ENCODE measurements at regions not wholly inside any gene's neighbourhood (a gene's known extent, or its start where the extent isn't known, plus 50 kb on each side); places are given as distances from the start of the nearest gene placed in this dataset.

GRCh38 chr12:87930033-87930432 is 99.2 kb downstream of the C12orf50 start:
- H4K20me1 ChIP-seq (ENCODE audit: insufficient read depth, low read length), result no peaks in the 10 kb centered on the region
- no peaks in the 10 kb centered on the region for H3K36me3 ChIP-seq (replicated peaks in 1 of 2; ENCODE audit: control insufficient read depth in 1 of 2, insufficient read depth in 2 of 2, low read length in 2 of 2)
- no peaks in the 10 kb centered on the region for H3K27me3 ChIP-seq (ENCODE audit: control insufficient read depth in 2 of 2, insufficient read depth in 2 of 2, low read length in 2 of 2)
- H3K36me3 Mint-ChIP-seq, result no peaks in the 10 kb centered on the region
- intact Hi-C loops (cut with micrococcal nuclease), result no loop called here
- H3K4me3 Mint-ChIP-seq, result no peak overlapping the region
- H3K27ac ChIP-seq (ENCODE audit: low read depth in 1 of 2, low read length in 2 of 2), result no peak overlapping the region
- no peaks in the 10 kb centered on the region for H3K4me1 ChIP-seq (ENCODE audit: control insufficient read depth in 1 of 2, insufficient read depth in 2 of 2, low read length in 2 of 2)
- H3K9ac ChIP-seq (ENCODE audit: insufficient read depth, low read length, poor library complexity, severe bottlenecking), result no peak overlapping the region
- no peak overlapping the region for H3K4me3 ChIP-seq (replicated peaks in 1 of 3; ENCODE audit: low read depth in 2 of 3, low read length in 3 of 3)
- no peak overlapping the region for H3K4me2 ChIP-seq (replicated peaks; ENCODE audit: extremely low read depth, low read length, poor library complexity, severe bottlenecking)
- no peak for DNase-seq
- no peaks in the 10 kb centered on the region for H3K79me2 ChIP-seq (ENCODE audit: insufficient read depth, low read length)
- peaks cover 0 to 2% (median 0%) of the 10 kb centered on the region in 7 donors for H3K9me3 Mint-ChIP-seq
- H3K9me3 ChIP-seq (replicated peaks in 1 of 2; ENCODE audit: control insufficient read depth in 1 of 2, insufficient read depth in 1 of 2, low read length in 2 of 2), result no peaks in the 10 kb centered on the region
- WGBS (ENCODE audit: insufficient coverage), result no CpG with 5 or more reads among the region's 2 CpGs
- no peak overlapping the region for H3K27ac Mint-ChIP-seq
- H3K4me1 Mint-ChIP-seq, result no peaks in the 10 kb centered on the region
- no peak overlapping the region for H2AFZ ChIP-seq (ENCODE audit: insufficient read depth, low read depth, low read length, poor library complexity, severe bottlenecking)
- H3K27me3 Mint-ChIP-seq (ENCODE audit: low read depth in 3 of 3), result no peaks in the 10 kb centered on the region
- TF ChIP-seq CTCF (IDR thresholded peaks at IDR 0.05), result no peak

- H3K4me3 ChIP-seq (replicated peaks in 1 of 3; ENCODE audit: low read depth in 2 of 3, low read length in 3 of 3), result no peak overlapping the region
- intact Hi-C loops (cut with micrococcal nuclease), result no loop called here
- H3K9ac ChIP-seq (ENCODE audit: insufficient read depth, low read length, poor library complexity, severe bottlenecking), result no peak overlapping the region
- no peak overlapping the region for H3K4me2 ChIP-seq (replicated peaks; ENCODE audit: extremely low read depth, low read length, poor library complexity, severe bottlenecking)
- no CpG with 5 or more reads among the region's 2 CpGs for WGBS (ENCODE audit: insufficient coverage)
- H3K79me2 ChIP-seq (ENCODE audit: insufficient read depth, low read length), result no peaks in the 10 kb centered on the region
- H3K27me3 ChIP-seq (ENCODE audit: control insufficient read depth in 2 of 2, insufficient read depth in 2 of 2, low read length in 2 of 2), result no peaks in the 10 kb centered on the region
- H3K36me3 ChIP-seq (replicated peaks in 1 of 2; ENCODE audit: control insufficient read depth in 1 of 2, insufficient read depth in 2 of 2, low read length in 2 of 2), result no peaks in the 10 kb centered on the region
- Mint-ChIP-seq H3K36me3 (no peaks in the 10 kb centered on the region), H3K27me3 (ENCODE audit: low read depth in 3 of 3) (no peaks in the 10 kb centered on the region), H3K4me3 (no peak overlapping the region), H3K9me3 (no peaks in the 10 kb centered on the region), H3K4me1 (no peaks in the 10 kb centered on the region), H3K27ac (no peak overlapping the region)
- H3K27ac ChIP-seq (ENCODE audit: low read depth in 1 of 2, low read length in 2 of 2), result no peak overlapping the region
- no peak for DNase-seq
- H3K9me3 ChIP-seq (replicated peaks in 1 of 2; ENCODE audit: control insufficient read depth in 1 of 2, insufficient read depth in 1 of 2, low read length in 2 of 2), result no peaks in the 10 kb centered on the region
- H2AFZ ChIP-seq (ENCODE audit: insufficient read depth, low read depth, low read length, poor library complexity, severe bottlenecking), result no peak overlapping the region
- H3K4me1 ChIP-seq (ENCODE audit: control insufficient read depth in 1 of 2, insufficient read depth in 2 of 2, low read length in 2 of 2), result no peaks in the 10 kb centered on the region
- H4K20me1 ChIP-seq (ENCODE audit: insufficient read depth, low read length), result no peaks in the 10 kb centered on the region
- no peak for TF ChIP-seq CTCF (IDR thresholded peaks at IDR 0.05)
Observed at GRCh38 chr12:87929346-87929745, 99.9 kb downstream of the C12orf50 start.

All from CD14-positive monocyte (primary cell).